UCSD-AML1 (cell line): ENCODE measurements at regions not wholly inside any gene's neighbourhood (a gene's known extent, or its start where the extent isn't known, plus 50 kb on each side); places are given as distances from the start of the nearest gene placed in this dataset.

Experiments
- DNase-seq: peaks from one replicate; lab custom pipeline; 2025; ENCODE audit not compliant: unreplicated experiment; lab: John Stamatoyannopoulos, UW

DNA sequence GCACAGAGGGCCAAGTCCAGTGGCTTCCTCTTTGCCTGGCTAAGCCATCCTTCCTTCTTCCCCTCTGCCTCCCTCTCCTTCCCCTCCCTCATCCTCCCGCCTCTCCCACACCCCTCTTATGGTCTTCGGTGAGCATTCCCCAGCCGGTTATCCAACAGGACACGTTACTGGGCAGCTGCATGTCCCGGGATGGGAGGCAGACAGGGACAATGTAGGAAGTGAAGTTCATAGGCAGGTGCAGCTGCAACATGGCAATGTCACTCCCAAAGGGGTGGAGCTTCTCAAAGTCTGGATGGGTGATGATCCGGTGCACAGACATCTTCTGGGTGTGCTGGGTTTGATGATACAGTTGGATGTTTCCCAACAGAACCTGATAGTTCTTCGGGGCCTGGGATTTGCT lies 71.4 kb upstream of the SPTLC1 start:
- DNase-seq = no peak

DNA sequence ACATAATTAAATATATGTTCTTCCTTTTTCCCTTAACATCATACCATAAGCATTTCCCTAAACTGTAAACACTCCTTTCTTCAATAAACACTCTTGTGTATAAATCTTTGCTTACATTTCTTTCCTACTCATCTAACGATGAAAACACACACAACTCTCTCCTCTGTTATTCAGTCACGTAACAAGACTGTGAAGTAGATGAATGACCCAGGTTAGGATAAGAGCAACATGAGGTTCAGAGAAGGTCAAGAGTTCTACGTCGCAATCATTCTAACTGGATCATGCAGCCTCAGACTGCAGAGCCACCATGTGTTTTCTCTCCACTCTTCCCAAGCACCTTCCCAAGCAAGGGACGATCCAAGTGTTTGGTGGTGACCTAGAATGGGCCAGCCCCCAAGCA lies 70.5 kb upstream of the SPTLC1 start:
- no peak for DNase-seq

DNA sequence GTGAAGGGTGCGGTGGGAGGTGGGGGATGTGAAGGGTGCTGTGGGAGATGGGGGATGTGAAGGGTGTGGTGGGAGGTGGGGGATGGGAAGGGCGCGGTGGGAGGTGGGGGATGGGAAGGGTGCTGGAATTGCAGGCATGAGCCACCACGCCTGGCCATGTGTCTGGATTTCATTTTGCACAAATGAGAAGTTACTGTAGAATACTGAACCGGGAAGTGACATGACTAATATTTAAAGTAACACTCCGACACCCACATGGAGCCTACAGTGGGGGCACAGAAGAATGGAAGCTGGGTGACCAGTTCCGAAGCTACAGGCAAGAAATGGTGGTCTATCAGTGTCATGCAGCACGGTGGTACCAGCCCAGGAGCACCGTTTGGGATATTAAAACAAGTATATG lies 69.9 kb upstream of the SPTLC1 start:
- DNase-seq = no peak

DNA sequence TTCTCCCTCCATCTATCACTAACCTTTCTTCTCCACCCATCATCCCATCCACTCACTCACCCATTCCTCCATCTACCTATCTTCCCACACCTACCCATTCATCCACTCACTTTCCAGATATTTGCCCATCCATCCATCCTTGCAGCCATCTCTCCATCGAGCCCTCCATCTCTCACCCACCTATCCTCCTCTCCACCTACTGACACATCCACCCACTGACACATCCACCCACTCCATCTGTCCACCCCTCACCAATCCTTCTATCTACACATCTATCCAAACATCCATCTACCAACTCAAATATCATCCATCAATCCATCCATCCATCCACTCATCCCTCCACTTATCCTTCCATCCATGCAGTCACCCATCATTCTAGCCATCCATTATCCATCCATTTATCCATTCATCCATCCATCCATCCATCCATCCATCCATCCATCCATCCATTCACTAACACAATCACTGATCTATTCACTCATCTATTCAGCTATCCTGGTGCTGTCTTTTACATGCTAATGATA lies 68.9 kb upstream of the SPTLC1 start:
- no peak for DNase-seq

DNA sequence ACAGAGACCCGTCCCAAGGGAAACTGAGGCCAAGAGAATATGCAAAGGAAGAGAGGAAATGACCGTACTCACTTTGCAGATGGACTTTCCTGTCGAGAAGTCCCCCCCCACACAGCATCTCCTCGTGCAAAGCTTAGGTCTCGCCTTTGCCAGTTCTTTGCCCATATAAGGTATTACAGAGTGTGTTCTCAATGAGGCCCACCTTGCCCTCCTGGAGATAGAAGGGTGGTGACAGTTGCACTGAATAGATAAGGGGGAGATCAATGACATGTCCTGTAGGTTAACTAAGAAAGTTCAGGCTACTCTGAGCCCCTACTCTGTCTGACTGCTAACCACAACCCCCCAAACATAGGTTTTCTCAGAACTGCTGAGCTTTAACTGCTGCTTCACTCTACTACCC lies 68.2 kb upstream of the SPTLC1 start:
- DNase-seq = no peak

DNA sequence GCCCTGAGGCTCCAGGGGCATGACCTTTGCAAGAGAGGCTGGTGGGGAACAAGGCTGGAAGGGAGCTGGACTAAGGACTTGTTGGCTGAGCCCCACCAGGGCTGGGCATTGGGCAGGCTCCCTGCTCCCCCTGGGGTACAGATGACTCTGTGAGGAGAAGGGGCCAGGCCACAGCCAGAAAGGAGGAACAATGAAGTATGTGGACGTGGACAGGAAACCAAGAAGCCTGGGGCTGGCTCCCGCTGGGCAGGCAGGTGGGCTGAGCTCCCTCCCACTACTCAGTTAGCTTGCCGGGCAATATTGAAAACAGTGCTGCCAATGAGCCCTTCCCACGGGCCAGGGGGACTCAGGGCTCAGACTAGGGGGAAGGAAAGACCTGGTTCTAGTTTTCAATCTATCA lies 66.1 kb upstream of the SPTLC1 start:
- peak; percentile 56 for DNase-seq

DNA sequence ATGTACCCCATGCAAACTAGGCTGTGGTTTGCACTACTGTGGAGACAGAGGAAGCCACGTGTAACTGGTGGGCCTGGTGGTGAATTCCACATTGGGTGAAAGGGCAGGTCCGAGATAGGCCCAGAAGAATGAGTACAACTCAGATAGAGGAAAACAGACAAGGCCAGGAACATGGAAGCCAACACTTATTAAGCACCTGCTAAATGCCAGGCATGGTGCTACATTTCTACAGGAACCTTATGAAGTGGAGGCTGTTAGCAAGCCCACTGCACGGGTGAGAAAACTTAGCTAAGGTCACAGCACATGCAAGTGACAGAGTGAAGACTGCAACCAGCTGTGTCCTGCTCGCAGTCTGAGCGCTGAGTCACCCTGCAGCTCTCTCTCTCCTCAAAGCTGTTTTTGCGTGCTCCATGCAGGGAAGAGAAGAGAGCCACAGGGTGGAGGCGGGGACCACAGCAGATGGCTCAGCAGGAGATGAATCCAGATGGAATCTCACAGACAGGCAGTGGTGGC lies 65.5 kb upstream of the SPTLC1 start:
- DNase-seq = peak; percentile 56

DNA sequence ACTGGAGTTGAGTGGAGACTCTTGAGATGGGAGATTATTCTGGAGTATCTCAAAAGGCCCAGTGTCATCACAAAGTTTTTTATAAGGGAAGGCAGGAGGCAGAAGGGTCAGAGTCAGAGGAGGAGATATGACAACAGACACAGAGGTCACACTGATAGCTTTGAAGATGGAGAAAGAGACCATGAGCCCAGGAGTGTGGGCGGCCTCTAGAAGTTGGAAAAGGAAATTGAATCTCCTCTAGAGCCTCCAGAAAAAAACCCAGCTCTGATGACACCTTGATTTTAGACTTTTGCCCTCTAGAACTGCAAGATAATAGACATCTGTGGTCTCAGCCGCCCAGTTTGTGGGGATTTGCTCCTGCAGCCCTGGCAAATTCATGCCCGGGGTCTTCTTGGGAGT lies 64.8 kb upstream of the SPTLC1 start:
- no peak for DNase-seq

DNA sequence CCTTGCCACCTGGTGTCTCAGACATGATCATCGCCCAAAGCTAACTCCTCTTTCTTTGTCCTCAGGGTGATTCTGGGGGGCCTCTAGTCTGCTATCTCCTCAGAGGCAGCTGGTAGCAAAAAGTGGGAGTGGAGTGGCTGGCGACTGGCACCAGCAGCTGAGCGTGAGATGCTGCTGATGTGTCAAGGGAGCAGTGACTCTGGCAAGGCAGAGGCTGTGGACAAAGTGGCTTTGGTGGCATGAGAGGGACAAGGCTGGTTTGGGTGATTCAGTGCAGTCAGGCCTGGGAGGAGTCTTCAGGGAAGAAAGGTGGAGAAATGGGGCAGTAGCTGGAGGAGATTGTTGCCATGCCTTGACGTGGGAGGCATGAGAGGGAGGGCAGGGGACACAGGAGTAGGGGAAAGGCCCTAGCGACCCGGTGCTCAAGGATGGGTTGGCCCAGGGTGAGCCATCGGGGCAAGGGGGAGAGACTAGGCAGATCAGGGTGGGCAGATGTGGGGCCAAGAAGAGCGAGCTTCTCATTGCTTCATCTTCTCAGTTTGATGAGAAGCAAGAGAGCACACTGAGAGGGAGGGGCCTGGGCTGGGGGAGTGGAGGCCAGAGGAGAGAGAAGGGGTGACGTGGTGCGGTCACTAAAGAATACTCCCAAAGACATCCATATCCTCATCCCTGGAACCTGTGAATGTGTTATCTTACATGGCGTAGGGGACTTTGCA lies 64.2 kb upstream of the SPTLC1 start:
- no peak for DNase-seq

DNA sequence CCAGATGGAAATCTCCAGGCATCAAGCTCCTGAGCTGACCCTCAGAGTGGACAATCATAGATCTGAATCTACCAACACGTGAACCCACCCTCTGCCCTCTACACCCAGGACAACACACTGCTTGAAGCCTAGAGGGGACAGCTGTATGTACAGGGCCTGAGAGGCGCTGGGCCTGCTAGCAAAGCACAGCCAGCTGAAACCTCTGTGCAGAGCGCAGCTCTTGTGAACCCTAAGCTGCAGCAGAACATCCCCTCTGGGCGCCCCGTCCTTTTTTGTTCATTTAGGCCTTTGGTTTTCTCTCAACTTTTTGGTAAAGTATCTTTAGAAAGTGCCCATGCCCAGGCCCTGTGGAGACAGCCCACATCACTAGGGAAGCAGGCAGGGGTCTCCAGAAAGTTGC lies 62.4 kb upstream of the SPTLC1 start:
- no peak for DNase-seq

DNA sequence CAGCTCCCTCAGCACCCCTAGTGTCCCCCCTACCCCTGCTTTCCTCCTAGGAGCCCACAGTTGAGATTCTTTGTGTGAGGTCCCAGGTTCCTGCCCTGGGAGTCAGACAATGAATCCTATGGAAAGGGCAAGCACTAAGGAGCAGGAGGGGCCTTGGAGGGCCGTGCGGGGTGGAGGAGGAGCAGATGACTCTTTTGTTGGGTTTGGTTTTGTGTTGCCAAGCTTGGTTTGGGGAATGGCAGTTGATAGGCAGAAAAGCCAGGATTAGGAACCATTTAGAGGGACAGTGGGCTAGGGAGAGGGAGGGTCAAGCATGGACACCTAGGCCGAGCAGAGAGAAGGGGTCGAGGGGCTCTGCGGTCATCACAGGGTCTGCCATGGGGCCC lies 61.6 kb upstream of the SPTLC1 start:
- DNase-seq = no peak

DNA sequence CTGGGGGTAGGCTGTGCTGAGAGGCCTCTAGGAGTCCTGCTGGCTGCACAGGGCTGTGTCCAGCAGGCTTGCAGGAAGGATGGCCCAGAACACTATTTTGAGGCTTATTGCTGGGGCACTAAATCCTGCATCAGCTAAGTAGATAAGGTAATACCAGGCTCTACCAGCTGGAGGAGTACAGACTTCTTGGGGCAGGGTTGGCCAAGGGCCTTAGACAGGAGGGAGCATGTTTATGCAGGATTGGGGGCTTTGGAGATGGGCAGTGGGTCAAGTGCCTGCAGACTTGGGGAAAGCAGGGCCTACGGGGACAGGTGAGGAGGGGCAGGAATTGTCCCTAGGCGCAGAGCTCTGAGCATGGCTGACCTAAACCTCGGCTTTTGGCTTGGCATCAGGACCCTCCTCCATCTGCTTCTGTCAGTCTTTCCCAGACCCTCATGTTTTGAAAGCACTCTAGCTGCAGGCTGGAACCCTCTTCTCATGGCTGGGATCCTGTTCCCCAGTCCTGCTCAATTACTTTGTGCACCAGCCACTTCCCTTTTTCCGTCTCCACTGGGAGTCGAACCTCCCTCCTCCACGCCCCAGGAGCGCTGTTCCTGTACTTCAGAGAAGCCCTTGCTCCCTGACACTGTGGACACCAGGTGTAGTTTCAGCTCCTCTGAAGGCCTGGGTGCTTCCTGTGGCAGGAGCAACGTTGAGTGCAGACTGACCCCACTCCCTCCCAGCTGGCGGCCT lies 61.0 kb upstream of the SPTLC1 start:
- peak; percentile 21 for DNase-seq

DNA sequence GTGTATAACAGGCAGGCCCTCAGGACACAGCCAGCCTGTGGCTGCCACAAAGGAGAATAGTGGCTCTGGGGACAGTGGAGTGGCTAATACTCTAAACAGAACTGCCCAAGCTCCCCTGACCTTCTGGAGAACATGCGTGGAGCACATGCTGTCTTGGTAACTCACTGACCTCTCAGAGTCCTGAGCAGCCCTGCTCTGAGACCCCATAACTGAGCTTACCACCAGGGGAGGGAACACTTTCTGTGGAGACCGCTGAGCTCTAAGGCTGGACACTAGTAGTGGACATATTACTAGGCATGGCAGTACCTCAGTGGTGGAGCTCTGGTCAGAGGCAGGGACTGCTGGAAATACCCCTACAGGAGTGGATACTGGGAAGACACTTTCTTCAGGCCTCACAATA lies 60.2 kb upstream of the SPTLC1 start:
- no peak for DNase-seq

DNA sequence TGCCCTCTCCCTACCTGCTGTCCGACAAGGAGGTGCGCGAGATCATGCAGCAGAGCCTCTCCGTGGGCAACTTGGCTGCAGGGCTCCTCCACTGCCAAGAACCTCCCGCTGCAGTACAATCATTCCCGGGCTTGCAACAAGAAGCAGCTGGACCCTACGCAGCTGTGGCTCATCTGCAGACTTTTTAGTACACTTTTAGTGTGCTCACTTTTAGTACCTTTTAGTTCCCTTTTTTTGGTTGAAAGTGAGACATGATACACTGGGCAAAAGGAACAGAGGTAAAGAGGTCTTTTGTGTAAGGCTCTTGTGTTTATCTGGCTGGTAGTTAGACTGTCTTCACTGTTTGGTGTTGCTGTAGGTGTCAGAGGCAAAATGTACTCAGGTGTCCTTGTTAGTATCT lies 58.1 kb upstream of the SPTLC1 start:
- DNase-seq = no peak

DNA sequence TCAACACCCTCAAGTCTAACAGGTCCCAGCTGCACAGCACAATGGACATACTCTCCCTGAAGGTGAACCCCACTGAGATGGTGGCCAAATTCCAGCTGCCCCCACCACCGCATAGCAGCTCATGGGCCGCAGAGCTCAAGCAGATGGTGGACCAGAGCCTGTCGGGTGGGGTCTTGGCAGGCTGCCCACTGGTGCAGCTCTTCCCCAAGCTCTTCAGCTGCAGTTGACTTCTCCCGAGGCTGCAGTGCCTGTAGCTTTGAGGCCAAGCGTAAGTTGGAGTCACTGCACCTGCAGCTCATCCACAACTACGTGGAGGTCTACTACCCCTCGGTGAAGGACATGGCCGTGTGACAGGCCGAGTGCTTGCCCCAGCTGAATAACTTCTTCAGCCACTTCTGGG lies 56.6 kb upstream of the SPTLC1 start:
- DNase-seq = no peak

DNA sequence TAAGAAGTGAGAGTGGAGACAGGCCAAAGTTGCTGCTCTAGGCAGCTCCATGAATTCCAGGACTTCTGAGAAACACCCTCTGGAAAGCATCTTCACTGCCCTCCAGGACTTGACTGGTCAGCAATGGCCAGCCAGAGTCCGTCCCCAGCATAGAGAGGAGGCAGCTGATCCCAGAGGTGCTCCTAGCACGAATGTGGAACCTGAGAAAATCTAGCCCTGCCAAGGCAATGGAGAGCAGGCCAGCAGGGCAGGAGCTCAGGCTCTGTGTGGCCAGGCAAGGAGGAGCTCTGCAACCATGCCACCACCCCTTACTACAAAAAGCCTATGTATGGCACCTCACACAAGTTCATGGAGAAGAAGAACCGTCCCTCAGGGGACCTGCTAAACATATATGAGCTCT lies 56.1 kb upstream of the SPTLC1 start:
- no peak for DNase-seq

DNA sequence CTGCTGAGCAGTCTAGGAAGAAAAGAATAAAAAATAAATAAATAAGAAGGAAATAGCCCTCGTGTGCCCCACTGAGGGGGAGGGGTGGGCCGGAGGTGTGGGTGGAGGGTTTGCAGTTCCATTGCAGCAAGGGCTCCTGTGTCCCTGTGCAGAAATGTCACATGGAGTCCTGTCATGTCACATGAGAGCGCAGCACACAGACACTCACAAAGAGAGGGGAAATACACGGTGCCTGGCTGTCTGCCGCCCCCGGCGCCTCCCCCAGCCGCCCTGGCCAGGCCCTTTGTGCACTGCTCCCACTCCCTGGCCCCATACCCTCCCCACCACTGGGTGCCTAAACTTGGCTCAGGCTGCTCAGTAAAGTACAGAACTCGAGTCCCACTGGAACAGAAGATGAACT lies 55.6 kb upstream of the SPTLC1 start:
- peak; percentile 61 for DNase-seq

DNA sequence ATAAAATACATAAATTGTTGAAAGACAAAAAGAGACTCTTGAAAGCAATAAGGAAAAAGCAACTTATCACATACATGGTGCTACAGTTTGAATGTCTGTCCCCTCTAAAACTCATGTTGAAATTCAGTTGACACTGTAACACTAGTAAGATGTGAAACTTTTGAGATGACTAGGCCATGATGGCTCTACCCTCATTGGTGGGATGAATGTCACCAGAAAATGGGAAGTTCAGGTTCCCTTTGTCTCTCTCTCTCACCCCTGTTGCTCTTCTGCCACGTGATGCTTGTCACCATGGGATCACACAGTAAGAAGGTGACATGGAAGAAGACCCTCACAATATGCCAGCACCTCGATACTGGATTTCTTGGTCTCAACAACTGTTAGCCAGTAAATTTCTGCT lies 50.3 kb upstream of the SPTLC1 start:
- no peak for DNase-seq
